NCI-H1930 (cell line): ENCODE measurements at regions not wholly inside any gene's neighbourhood (a gene's known extent, or its start where the extent isn't known, plus 50 kb on each side); places are given as distances from the start of the nearest gene placed in this dataset.

Experiments
- DNase-seq, 2 experiments: peaks; one replicate each; lab custom pipeline; 2025; lab: John Stamatoyannopoulos, UW

DNA sequence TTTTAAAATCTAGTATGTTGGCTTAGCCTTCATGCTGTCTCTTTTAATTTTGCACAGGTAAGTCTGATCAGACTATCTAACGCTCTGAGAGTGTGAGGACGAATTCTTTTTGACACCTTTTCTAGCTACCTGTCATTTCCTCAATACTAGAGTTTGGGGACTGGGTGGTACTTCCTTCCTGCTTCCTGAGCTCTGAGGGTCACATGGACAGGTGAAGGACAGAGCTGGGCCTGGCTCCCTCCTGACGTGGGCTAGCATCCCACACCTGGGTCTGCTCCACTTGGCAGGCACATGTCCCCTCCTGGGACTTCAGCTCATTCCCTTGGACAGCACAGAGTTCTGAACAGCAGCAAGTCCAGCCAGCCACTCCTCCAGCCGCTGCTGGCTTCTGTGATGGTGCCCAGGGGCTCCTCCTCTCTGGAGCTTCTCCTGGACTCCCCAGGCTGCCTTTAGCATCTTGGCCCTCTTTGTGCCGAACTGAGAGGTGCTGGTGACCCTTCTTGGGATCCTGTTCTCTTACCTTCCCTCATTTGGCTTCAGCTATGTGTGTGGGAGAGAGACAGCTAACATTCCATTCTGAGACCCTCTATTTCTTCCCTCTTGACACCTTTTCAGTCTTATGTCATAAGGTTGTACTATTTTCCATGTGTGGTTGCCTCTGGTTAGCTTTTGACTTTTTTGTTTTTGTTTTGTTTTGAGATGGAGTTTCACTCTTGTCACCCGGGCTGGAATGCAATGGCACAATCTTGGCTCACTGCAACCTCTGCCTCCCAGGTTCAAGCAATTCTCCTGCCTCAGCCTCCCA, 106.9 kb downstream of the B3GNT2 start:
- DNase-seq: no peak

DNA sequence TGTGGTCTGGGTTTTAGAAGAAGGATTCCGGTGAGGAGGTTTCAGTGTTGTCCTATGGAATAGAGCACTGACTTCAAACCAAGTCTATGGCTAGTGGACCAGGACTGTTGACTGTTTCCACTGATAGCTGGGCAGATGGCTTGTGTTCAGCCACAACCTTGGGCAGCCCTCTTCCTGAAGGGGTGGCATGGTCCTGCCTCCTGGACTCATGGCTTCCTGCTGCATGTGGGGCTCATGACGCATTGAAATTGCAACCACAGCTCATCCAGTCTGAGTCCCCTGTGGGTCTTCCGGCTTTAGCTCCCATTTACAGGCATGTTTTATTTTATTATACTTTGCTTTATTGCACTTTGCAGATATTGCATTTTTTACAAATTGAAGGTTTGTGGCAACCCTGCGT, 105.0 kb downstream of the B3GNT2 start:
- DNase-seq: no peak

DNA sequence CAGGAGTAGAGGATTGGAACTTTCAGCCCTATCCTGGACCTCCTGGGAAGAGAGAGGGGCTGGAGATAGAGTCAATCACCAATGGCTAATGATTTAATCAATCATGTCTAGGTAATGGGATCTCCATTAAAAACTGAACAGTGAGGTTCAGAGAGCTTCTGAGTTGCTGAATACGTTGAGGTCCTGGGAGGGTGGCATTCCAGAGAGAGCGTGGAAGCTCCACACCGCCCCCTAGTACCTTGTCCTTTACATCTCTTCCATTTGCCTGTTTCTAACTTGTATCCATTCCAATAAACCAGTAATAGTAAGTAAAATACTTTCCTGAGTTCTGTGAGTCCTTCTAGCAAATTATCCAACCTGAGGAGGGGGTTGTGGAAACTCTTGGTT, 101.7 kb downstream of the B3GNT2 start:
- no peak for DNase-seq

DNA sequence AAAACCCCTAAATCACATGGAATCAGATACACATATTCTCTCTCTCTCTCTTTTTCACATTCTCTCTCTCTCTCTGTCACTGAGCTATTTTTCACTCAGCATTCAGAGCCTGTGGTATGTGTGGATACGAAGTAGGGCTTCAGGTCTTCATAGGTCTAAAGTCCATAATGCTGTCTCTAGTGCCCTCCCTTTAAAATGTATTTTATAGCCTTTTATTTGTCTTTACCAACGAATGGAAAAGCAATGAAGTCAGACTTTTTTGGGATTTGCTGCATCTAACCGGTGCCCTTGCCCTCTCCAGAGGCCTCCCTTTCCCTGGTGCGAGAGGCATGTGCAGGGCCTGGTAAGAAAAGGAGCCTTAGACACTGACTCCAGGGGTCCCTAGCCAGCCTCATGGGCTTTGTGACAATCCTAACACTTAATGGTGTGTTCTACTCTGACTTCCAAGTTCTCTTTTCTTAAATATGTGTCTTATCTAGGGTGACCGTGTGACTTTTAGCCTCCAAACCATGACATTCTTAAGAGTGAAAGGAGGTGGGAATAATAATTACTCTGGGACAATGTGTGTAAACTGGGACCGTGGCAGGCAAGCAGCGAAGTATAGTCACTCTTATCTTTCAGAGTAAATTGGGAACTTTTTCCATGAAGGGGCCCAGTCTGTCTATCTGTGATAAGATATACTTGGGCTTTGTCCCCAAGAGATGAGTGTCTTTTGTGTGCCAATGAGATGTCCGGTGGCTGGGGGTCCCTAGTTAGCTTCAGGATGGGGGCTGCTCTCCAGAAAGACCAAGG, 101.1 kb downstream of the B3GNT2 start:
- no peak for DNase-seq

DNA sequence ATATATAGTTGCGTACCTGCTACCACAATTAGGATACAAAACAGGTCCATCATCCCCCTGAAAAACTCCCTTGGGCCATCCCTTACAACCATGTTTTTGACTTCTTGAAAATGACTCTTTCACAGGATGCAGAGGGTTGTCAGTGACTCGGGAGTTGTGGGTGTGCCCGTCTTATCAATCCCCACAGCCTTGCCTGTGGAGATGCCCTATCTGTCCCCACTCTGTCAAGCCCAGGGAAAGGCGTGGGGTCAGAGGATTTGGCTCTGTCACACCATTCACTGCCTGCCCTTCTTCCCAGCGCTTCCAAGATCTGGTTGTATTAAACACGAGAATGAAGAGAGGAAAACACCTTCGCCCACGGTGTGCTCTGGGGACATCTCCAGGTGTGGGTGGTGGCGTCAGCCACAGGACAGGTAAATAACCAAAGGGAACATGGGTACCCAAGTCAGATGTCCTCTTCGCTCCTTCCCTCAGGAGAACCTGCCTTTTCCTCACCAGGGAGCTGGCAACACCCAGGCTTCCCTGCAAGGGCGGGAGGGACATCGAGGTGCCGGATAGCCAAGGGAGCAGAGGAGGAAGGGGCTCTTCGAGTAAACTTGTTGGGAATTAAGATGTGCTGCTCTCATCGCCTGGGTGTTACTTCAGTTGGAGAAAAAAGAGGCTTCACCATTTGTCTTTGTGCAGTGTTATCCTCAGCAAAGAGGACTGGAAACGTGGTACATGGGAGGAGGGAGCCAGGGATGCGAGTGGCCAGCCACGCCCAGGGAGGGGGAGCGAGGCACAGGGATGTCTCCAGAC, 100.3 kb downstream of the B3GNT2 start:
- no peak for DNase-seq

DNA sequence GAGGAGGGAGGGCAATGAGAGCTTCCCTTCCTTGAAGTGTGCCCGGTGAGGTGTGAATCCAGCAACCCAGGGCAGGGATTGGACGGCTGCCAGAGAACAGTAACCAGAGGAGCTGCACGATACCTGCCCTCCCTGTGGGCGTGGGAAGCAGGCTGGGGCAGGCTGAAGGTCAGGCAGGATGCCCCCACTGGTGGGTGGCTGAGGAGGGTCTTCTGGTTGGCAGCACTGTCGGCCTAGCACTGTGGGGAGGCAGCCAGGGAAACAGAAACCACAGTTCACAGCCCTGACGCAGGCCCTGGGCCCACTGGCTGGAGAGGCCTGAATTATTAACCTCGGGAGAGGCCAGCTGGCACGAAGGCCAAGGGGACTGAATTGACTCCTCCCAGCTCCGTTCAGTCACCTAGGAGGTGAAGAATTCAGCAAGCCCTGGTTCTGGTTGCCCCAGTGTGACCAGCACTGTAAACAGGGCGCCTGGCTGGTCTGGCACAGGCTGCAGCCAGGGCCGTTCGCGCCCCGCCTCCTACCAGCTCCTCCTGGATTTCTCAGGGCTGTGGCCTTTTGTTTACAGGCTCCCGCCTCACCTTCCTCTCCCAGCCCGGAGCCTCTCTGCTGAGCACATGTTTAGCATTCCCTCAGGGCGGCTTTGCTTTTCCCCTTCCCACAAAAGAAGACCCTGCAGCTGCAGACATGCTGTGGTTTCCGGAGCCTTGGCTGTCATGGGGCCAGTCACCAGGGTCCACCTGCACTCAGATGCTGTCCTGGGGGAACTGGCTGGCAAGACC, 97.8 kb downstream of the B3GNT2 start:
- DNase-seq: no peak

DNA sequence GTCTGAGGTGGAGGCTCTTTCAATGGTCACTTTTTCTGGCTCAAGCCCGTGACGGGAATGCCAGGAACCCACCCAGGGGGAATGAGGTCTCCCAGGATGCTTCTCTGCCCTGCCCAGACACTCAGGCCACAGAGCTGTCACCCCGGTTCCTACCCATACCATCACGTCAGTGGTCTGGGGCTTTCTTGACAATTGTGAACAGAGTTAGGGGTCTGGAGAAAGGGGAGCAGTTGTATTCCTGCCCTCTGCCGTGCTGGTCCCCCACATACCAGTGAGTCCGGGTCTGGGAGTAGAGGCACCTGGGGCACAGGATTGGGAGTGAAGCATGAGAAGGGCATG, 97.2 kb downstream of the B3GNT2 start:
- DNase-seq: no peak

DNA sequence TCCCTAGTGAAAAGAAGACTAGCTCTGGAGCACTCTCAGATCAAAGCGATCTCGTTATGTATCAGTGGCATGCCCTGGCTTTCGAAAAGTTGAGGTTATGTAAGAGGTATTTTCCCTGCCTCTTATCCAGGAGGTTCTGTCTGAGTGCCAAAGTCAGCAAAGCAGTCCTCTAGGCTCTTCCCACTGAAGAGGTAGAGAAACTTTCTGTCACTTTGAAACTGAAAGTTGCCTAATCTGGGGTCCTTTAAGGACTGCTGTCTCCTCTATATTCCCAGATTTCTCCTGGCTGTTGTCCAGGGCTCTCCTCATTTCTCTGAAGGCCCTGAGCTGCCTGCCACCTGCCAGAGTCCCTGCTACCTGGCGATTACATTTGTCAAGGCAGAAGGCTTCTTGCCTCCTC, 96.3 kb downstream of the B3GNT2 start:
- DNase-seq: no peak

DNA sequence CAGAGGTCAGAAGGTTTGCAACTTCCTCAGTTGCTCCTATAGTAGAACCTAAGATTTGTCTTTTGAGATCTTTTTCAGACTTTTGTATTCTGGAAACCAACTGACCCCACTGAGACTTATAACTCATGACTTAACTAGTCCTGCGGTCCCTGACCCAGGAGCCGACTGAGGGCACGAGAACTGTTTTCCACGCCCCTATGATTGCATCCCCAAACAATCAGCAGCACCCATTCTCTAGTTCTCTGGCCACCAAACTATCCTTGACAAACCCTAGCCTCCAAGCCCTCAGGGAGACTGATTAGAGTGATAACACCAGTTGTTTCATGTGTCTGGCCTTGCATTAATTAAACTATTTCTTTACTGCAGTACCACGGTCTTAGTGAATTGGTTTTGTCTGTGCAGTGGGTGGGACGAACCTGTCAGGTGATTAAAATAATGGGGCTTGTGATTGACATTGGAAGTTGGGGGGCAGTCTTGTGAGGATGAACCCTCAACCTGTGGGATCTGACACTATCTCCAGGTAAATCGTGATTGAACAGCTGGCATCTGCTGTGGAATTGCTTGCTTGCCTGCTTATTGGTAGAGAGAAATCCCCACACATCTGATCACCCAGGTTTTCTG, 95.7 kb downstream of the B3GNT2 start:
- DNase-seq: no peak

DNA sequence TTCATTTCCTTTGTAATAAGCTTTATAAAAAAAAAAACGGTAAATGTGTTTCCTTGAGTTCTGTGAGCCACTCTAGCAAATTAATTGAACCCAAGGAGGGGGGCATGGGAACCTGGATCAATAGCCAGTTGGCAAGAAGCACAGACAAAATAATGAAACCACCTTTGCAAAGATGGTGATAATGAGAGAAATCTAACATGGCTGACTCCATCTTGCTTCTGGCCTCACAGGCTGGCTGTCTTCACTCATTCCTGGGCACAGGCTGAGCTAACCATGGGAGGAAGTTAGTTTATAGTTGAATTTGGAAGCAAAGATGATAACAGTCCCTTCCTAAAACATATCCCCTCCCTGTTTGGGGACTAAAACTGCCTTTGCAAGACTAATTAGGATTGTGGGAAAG, 95.1 kb downstream of the B3GNT2 start:
- no peak for DNase-seq

DNA sequence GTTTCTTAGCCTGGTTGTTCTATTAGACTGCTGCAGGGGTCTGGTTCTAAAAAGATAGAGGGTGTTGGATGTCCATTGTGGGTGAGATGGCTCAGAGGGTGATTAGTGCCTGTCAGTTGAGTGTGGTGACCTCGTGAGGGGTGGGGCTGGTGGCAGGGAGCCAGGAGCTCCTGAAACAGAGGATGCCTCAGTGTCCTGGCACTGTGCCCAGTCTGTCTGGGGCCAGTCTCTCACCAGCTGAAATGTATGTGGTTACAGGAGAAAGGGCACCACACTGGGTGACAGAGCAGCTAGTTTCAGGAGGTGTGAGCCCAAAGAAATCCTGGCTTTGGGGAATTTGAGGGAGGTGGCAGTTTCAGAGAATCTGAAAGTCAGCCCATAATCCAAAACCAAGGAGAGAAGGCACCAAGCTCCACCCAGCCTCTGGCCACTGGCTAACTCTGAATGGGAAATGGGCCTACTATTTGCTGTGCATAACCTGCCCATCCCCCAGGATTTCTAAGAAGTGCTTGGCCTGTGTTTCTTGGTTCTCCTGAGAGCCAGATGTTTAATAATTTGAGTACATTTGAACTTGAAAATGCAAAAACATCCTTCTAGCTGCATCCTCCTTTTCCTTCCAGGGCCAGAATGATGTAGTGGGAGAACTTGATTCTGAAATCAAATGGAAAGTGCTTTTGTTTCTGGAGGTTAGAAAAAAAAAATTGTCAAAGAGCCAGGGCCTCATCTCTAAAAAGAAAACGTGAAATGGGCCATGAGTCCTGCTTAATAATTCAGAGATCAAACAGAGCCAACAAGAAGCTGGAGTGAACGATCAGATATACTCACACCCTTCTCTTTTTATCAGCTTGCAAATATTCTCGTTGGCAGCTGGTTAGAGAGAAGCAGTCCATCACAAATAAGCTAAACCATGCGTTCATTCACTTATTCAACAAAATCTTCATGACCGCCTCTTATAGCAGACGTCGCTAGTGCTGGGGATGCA, 92.3 kb downstream of the B3GNT2 start:
- DNase-seq: no peak

DNA sequence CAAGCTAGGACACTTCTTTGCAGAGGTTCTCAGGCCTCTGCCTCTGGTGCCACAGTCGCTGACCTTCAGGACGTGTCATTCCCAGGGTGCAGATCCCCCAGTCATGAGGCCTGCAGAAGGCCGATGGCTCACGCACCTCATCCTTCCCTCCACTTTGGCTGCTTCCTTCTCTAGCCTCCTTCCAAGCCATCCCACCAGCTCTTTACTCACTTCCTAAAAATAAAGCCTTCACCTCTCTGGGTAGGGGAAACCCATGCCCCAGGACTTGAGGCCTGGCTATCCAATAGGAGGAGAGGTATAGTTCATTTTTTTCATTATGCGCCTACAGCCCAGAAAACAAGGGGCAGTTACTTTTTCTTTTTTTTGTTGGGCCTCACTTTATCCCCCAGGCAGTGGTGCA, 91.4 kb downstream of the B3GNT2 start:
- no peak for DNase-seq

DNA sequence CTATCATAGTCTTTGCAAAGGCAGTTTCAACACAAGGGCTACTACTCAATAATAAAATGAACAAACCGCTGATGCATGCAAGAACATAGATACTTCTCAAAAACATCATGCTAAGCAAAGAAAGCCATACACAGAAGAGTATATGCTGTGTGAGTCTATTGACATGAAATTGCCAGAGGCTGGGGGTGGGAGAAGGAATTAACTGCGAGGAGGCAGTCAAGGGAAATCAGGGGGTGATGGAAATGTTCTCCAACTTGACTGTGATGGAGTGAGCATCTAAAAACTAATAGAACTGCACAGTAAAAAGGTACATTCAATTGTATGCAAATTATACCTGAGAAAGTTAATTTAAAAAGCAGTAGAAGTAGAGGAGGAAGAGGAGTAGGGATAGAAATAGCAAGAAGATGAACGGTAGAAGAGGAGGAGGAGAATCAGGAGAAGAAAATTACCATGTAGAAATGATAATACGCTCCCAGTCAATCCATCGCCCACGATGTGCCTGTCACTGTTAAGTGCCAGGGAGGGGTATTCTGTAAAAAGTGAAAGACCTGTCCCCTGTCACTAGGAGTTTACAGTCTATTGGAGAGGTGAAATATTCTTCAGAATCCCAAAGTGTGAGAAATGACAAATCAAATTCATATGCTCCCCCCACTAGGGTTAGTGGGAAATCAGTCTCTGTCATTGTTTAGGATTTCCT, 90.3 kb downstream of the B3GNT2 start:
- no peak for DNase-seq

DNA sequence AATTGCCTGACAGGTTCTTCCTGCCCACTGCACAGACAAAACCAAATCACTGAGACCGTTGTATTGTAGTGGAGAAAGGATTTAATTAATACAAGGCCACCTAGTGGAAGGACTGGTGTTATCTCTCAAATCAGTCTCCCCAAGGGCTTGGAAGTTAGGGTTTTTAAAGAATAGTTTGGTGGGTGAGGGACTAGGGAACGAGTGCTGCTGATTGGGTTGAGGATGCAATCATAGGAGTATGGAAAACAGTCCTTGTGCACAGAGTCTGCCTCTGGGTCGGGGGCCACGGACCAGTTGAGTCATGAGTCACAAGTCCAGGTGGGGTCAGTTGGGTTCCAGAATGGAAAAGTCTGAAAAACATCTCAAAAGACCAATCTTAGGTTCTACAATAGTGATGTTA, 89.1 kb downstream of the B3GNT2 start:
- no peak for DNase-seq

DNA sequence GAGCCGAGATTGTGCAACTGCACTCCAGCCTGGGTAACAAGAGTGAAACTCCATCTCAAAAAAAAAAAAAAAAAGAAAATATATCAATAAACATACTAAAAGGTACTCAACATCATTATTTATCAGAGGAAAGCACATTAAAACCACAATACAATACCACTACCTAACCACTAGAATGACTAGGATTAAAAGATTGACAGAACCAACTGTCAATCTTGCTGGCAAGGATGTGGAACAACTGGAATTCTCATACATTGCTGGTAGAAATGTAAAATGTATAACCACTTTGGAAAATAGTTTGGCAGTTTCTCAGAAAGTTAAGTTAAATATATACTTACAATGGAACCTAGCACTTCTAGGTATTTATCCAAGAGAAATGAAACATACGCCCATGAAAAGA, 88.6 kb downstream of the B3GNT2 start:
- no peak for DNase-seq

DNA sequence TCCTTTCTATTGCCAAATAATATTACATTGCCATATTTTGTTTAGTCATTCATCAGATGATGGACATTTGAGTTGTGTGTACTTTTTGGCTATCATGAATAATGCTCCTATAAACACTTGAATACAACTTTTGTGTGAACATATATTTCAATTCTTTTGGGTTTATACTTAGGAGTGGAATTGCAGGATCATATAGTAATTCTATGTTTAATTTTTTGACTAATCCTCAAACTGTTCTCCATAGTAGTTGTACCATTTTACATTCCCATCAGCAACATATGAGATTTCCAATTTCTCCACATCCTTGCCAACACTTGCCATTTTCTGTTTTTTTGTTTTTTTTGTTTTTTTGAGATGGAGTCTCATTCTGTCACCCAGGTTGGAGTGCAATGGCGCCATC, 87.2 kb downstream of the B3GNT2 start:
- no peak for DNase-seq

DNA sequence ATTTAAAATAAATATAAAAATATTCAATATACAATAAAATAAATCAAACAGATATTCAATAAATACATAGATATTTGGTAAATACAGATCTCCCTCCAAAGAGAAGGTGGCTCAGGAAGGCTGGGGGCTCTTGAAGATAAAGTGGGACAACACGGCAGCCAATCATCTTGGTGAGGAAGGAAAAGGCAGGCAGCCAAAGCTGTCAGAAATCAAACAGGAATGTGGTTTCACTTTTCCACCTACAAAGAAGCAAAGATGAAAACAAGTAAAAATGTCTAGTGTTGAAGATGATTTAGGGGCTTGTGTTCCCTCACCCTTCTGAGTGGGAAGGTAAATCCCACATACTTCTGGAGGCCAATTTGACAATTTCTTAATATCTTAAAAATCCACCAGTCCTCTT, 85.7 kb downstream of the B3GNT2 start:
- DNase-seq: no peak

DNA sequence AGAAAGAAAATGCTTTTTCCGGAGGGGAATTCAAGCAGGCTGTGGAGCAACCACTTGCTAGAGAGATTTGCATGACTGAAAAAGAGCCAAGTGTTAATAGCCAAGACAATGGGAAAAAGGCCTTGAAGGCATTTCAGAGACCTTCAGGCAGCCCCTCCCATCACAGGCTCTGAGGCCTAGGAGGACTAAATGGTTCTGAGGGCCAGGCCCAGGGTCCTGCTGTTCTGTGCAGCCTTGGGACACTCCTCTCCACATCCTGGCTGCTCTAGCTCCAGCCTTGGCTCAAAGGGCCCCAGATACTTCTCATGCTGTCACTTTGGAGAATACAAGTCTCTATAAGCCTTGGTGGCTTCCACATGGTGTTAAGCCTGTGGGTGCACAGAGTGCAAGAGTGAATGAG, 81.8 kb downstream of the B3GNT2 start:
- no peak for DNase-seq
